ENCODE measurements at regions not wholly inside any gene's neighbourhood (a gene's known extent, or its start where the extent isn't known, plus 50 kb on each side); places are given as distances from the start of the nearest gene placed in this dataset.

GRCh38 chr11:119814766-119815165 is 85.8 kb upstream of the NECTIN1 start:
- Histone ChIP-seq H3K4me3 (ENCODE audit: low read depth in 1 of 2, low read length in 2 of 2) (no peak overlapping the region), H3K27ac (ENCODE audit: low read length) (no peak overlapping the region), H3K9me3 (ENCODE audit: control insufficient read depth in 1 of 2, low read length in 2 of 2) (no peaks in the 10 kb centered on the region), H3K36me3 (ENCODE audit: control insufficient read depth in 1 of 2, insufficient read depth in 2 of 2, low read length in 2 of 2) (no peaks in the 10 kb centered on the region), H3K4me1 (ENCODE audit: control insufficient read depth in 1 of 2, insufficient read depth in 2 of 2, low read length in 2 of 2) (no peaks in the 10 kb centered on the region), H3K27me3 (ENCODE audit: low read depth, low read length) (no peaks in the 10 kb centered on the region)

DNA sequence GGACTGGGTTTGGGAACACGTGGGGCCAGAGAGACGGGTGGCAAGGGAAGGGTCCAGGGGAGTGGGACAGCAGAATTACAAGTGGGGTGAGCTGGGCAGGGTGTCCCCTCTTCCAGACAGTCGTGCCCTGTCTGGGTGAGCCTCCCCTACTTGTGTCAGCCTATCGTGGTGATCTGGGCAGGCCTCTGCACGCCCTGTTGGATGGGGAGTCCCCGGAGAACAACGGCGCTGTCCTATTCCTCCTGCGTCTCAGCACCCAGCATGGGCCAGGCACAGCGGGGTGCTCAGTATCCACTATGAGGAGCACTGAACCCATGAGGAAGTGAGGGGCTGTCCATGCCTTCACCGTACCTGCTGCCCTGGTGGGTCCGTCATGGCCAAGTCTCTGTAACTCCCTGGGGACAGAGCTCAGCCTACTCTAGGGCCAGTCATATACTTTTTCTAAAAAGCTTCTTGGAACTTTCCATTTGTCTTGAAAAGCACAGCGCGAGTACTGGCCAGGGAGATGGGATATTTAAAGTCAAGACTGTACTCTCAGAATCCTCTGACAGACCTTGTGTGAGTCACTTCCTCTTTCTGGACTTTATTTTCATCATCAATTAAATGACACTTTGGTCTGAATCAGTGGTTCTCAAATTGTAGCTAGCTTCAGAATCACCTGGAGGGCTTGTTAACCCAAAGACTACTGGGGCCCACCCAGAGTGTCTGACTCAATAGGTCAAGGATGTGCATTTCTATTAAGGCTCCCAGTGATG is 81.7 kb upstream of the NECTIN1 start:
- H3K27ac ChIP-seq (ENCODE audit: low read length): no peak overlapping the region
- H3K27me3 ChIP-seq (ENCODE audit: low read depth, low read length): no peaks in the 10 kb centered on the region
- no peak overlapping the region for H3K4me3 ChIP-seq (ENCODE audit: low read depth in 1 of 2, low read length in 2 of 2)
- no peaks in the 10 kb centered on the region for H3K9me3 ChIP-seq (ENCODE audit: control insufficient read depth in 1 of 2, low read length in 2 of 2)
- H3K4me1 ChIP-seq (ENCODE audit: control insufficient read depth in 1 of 2, insufficient read depth in 2 of 2, low read length in 2 of 2): no peaks in the 10 kb centered on the region
- no peaks in the 10 kb centered on the region for H3K36me3 ChIP-seq (ENCODE audit: control insufficient read depth in 1 of 2, insufficient read depth in 2 of 2, low read length in 2 of 2)

DNA sequence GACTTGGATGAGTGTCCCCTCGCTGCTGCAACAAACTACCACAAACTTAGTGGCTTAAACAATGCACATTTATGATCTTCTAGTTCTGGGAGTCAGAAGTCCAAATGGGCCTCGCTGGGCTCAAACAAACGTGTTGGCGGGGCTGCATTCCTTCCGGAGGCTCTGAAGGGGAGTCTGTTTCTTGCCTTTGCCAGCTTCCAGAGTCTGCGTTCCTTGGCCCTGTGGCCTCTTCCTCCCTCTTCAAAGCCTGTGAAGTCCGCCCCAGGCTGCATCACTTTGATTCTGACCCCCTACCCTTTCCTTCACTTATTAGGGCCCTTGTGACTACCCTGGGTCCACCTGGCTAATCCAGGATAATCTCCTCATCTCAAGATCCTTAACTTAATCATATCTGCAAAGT is 80.3 kb upstream of the NECTIN1 start:
- Histone ChIP-seq H3K27ac (ENCODE audit: low read length) (no peak overlapping the region), H3K4me1 (ENCODE audit: control insufficient read depth in 1 of 2, insufficient read depth in 2 of 2, low read length in 2 of 2) (no peaks in the 10 kb centered on the region), H3K27me3 (ENCODE audit: low read depth, low read length) (no peaks in the 10 kb centered on the region), H3K9me3 (ENCODE audit: control insufficient read depth in 1 of 2, low read length in 2 of 2) (no peaks in the 10 kb centered on the region), H3K36me3 (ENCODE audit: control insufficient read depth in 1 of 2, insufficient read depth in 2 of 2, low read length in 2 of 2) (no peaks in the 10 kb centered on the region), H3K4me3 (ENCODE audit: low read depth in 1 of 2, low read length in 2 of 2) (no peak overlapping the region)

- no peaks in the 10 kb centered on the region for H3K4me1 ChIP-seq (ENCODE audit: control insufficient read depth in 1 of 2, insufficient read depth in 2 of 2, low read length in 2 of 2)
- H3K4me3 ChIP-seq (ENCODE audit: low read depth in 1 of 2, low read length in 2 of 2): no peak overlapping the region
- no peaks in the 10 kb centered on the region for H3K36me3 ChIP-seq (ENCODE audit: control insufficient read depth in 1 of 2, insufficient read depth in 2 of 2, low read length in 2 of 2)
- no peaks in the 10 kb centered on the region for H3K9me3 ChIP-seq (ENCODE audit: control insufficient read depth in 1 of 2, low read length in 2 of 2)
- H3K27ac ChIP-seq (ENCODE audit: low read length): no peak overlapping the region
- H3K27me3 ChIP-seq (ENCODE audit: low read depth, low read length): no peaks in the 10 kb centered on the region
These were observed 79.6 kb upstream of the NECTIN1 start for GRCh38 chr11:119808407-119809185.

- Histone ChIP-seq H3K4me3 (ENCODE audit: low read depth in 1 of 2, low read length in 2 of 2) (no peak overlapping the region), H3K27me3 (ENCODE audit: low read depth, low read length) (no peaks in the 10 kb centered on the region), H3K36me3 (ENCODE audit: control insufficient read depth in 1 of 2, insufficient read depth in 2 of 2, low read length in 2 of 2) (no peaks in the 10 kb centered on the region), H3K9me3 (ENCODE audit: control insufficient read depth in 1 of 2, low read length in 2 of 2) (no peaks in the 10 kb centered on the region), H3K4me1 (ENCODE audit: control insufficient read depth in 1 of 2, insufficient read depth in 2 of 2, low read length in 2 of 2) (no peaks in the 10 kb centered on the region), H3K27ac (ENCODE audit: low read length) (no peak overlapping the region)
These were observed 78.8 kb upstream of the NECTIN1 start for GRCh38 chr11:119807841-119808240.

- no peaks in the 10 kb centered on the region for H3K9me3 ChIP-seq (ENCODE audit: control insufficient read depth in 1 of 2, low read length in 2 of 2)
- no peaks in the 10 kb centered on the region for H3K27me3 ChIP-seq (ENCODE audit: low read depth, low read length)
- H3K4me3 ChIP-seq (ENCODE audit: low read depth in 1 of 2, low read length in 2 of 2): no peak overlapping the region
- no peaks in the 10 kb centered on the region for H3K4me1 ChIP-seq (ENCODE audit: control insufficient read depth in 1 of 2, insufficient read depth in 2 of 2, low read length in 2 of 2)
- no peaks in the 10 kb centered on the region for H3K36me3 ChIP-seq (ENCODE audit: control insufficient read depth in 1 of 2, insufficient read depth in 2 of 2, low read length in 2 of 2)
- H3K27ac ChIP-seq (ENCODE audit: low read length): no peak overlapping the region
These were observed 78.4 kb upstream of the NECTIN1 start for GRCh38 chr11:119807402-119807801.

DNA sequence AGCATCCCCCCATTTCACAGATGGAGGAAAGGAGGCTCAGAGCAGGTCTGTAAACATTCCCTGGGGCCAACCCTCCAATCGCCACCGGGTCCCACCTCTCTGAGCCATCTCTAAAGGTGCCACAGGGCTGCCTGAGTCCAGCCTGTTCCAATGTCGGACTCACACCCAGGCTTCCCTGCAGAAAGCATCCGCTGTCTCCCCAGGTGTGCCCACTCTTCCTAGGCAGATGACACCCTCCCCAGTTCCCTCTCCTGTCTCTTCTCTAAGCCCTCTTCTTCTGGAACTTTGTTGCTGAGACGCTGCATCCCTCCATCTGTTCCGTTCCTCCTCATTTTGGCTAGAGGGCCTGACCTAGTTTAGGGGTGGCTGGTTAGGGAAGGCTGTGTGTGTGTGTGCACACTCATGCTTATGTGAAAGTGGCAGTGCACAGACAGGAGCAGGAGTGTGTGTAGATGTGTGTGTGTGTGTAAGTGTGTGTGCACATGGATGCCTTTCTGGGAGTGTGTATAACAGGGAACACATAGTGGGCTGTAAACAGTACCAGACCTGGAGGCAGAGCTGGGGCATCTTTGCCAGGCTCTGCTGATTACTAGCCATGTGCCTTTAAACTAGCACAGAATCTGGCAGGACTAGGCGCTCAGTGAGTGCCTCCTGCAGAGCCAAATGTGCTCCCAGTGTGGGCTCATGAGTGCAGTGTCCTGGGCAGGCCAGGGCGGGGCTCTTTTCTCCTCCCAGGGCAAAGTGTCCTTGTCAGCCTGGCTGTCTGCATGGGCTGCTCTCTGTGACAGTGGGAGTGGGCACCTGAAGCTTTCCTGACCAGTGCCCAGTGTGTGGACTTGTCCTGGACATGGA is 77.3 kb upstream of the NECTIN1 start:
- H3K4me3 ChIP-seq (ENCODE audit: low read depth in 1 of 2, low read length in 2 of 2): no peak overlapping the region
- H3K27me3 ChIP-seq (ENCODE audit: low read depth, low read length): no peaks in the 10 kb centered on the region
- H3K4me1 ChIP-seq (ENCODE audit: control insufficient read depth in 1 of 2, insufficient read depth in 2 of 2, low read length in 2 of 2): no peaks in the 10 kb centered on the region
- H3K36me3 ChIP-seq (ENCODE audit: control insufficient read depth in 1 of 2, insufficient read depth in 2 of 2, low read length in 2 of 2): no peaks in the 10 kb centered on the region
- no peak overlapping the region for H3K27ac ChIP-seq (ENCODE audit: low read length)
- H3K9me3 ChIP-seq (ENCODE audit: control insufficient read depth in 1 of 2, low read length in 2 of 2): no peaks in the 10 kb centered on the region

GRCh38 chr11:119805663-119806062 is 76.7 kb upstream of the NECTIN1 start:
- Histone ChIP-seq H3K4me3 (ENCODE audit: low read depth in 1 of 2, low read length in 2 of 2) (no peak overlapping the region), H3K27me3 (ENCODE audit: low read depth, low read length) (no peaks in the 10 kb centered on the region), H3K4me1 (ENCODE audit: control insufficient read depth in 1 of 2, insufficient read depth in 2 of 2, low read length in 2 of 2) (no peaks in the 10 kb centered on the region), H3K27ac (ENCODE audit: low read length) (no peak overlapping the region), H3K36me3 (ENCODE audit: control insufficient read depth in 1 of 2, insufficient read depth in 2 of 2, low read length in 2 of 2) (no peaks in the 10 kb centered on the region), H3K9me3 (ENCODE audit: control insufficient read depth in 1 of 2, low read length in 2 of 2) (no peaks in the 10 kb centered on the region)

DNA sequence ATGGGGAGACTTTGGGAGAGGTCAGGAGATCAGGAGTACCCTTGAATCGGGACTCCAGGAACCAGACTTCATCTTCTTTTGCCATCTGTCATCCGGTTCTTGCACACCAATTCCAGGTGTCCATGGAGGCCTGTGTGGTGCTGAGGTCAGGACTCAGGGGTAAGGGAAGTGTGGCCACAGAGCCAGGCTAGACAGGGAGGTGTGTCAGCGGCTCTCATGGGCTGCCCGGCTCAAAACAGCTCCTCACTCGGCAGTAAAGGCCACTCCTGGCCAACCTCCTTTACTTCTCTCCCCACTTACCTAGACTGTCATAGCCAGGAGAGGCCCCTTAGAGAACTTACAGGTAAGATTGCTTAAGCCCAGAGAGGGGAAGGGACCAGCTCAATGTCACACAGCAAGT is 75.7 kb upstream of the NECTIN1 start:
- H3K9me3 ChIP-seq (ENCODE audit: control insufficient read depth in 1 of 2, low read length in 2 of 2): no peaks in the 10 kb centered on the region
- H3K4me3 ChIP-seq (ENCODE audit: low read depth in 1 of 2, low read length in 2 of 2): no peak overlapping the region
- no peak overlapping the region for H3K27ac ChIP-seq (ENCODE audit: low read length)

GRCh38 chr11:119803726-119804294 is 74.8 kb upstream of the NECTIN1 start:
- H3K27me3 ChIP-seq (ENCODE audit: low read depth, low read length): no peaks in the 10 kb centered on the region
- H3K36me3 ChIP-seq (ENCODE audit: control insufficient read depth in 1 of 2, insufficient read depth in 2 of 2, low read length in 2 of 2): no peaks in the 10 kb centered on the region
- no peak overlapping the region for H3K4me3 ChIP-seq (ENCODE audit: low read depth in 1 of 2, low read length in 2 of 2)
- no peak overlapping the region for H3K27ac ChIP-seq (ENCODE audit: low read length)
- no peaks in the 10 kb centered on the region for H3K4me1 ChIP-seq (ENCODE audit: control insufficient read depth in 1 of 2, insufficient read depth in 2 of 2, low read length in 2 of 2)
- H3K9me3 ChIP-seq (ENCODE audit: control insufficient read depth in 1 of 2, low read length in 2 of 2): no peaks in the 10 kb centered on the region

More for the DNA sequence above, 75.7 kb upstream of the NECTIN1 start:
- H3K36me3 ChIP-seq (ENCODE audit: control insufficient read depth in 1 of 2, insufficient read depth in 2 of 2, low read length in 2 of 2): no peaks in the 10 kb centered on the region
- no peaks in the 10 kb centered on the region for H3K27me3 ChIP-seq (ENCODE audit: low read depth, low read length)
- no peaks in the 10 kb centered on the region for H3K4me1 ChIP-seq (ENCODE audit: control insufficient read depth in 1 of 2, insufficient read depth in 2 of 2, low read length in 2 of 2)

DNA sequence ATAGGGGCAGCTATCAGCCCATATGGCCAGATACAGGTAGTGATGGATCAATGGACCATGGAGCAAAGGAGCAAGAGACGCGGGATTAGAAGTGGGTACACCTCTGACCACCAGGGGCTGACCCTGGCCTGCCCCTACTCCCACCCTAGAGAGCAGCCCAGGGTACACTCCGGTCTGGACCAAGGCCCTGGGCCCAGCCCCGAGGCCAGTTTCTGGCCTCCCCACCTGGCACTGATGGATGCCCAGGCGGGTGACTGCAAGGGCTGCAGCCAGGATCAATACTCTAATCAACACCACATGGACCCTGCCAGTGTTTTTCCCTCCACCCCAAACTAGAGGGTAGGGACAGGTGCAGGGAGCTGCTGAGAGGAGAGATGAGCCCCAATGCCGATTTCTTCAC is 74.1 kb upstream of the NECTIN1 start:
- Histone ChIP-seq H3K27ac (ENCODE audit: low read length) (no peak overlapping the region), H3K4me1 (ENCODE audit: control insufficient read depth in 1 of 2, insufficient read depth in 2 of 2, low read length in 2 of 2) (no peaks in the 10 kb centered on the region), H3K9me3 (ENCODE audit: control insufficient read depth in 1 of 2, low read length in 2 of 2) (no peaks in the 10 kb centered on the region), H3K27me3 (ENCODE audit: low read depth, low read length) (no peaks in the 10 kb centered on the region), H3K4me3 (ENCODE audit: low read depth in 1 of 2, low read length in 2 of 2) (no peak overlapping the region), H3K36me3 (ENCODE audit: control insufficient read depth in 1 of 2, insufficient read depth in 2 of 2, low read length in 2 of 2) (no peaks in the 10 kb centered on the region)
